GM21381 (cell line): ENCODE measurements at regions not wholly inside any gene's neighbourhood (a gene's known extent, or its start where the extent isn't known, plus 50 kb on each side); places are given as distances from the start of the nearest gene placed in this dataset.
"Not testable (repeated sequence)": the region's sequence is repeated elsewhere in the genome, so short reads cannot be mapped to it uniquely, and the experiment has no call there.

Experiments
- ATAC-seq: cut with Tn5 transposase; IDR thresholded peaks from one replicate; pipeline ENCODE4 v1.9.1; 2021; ENCODE audit warnings: mild to moderate bottlenecking, moderate library complexity; ENCODE audit not compliant: unreplicated experiment

- ATAC-seq = no peak
Observed at GRCh38 chr12:46982629-46983392, 96.6 kb upstream of the PCED1B start.

GRCh38 chr12:46983393-46983793 is 96.0 kb upstream of the PCED1B start:
- peak; percentile 17 for ATAC-seq

DNA sequence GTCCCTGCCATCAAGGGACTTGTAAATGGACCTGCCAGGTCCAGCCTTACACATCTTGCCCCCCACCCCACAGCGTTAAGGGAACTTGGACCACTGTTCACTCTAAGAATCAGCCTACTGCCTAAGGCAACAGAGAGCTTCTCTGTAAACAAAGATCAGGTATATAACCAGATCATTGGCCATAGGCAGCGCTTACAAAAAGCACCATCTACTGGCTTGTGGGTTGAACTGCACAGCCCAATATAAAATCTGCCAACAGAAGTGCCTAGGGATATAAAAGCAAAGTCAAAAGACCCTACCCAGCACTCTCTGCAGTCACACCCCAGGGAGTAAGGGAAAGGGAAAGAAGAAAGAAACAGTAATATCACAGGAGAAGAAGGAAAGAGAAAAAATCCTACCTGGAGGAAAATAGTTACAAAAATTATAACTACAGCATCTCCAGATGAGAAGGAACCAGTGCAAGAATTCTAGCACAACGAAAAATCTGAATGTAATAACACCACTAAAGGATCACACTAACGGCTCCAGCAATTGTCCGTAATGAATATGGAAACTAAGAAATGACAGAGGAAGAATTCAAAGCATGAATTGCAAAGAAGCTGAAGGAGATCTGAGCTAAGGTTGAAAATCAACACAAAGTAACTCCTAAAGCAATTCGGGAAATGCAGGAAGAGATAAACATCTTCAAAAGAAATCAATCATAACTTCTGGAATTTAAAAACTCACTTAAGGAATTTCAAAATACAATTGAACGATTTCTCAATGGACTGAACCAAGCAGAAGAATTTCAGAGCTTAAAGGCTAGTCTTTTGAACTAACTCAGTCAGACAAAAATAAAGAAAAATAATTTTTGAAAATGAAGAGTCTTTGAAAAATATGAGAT is 95.2 kb upstream of the PCED1B start:
- ATAC-seq = peak; percentile 51

- no peak for ATAC-seq
Observed at GRCh38 chr12:46985816-46986215, 93.6 kb upstream of the PCED1B start.

DNA sequence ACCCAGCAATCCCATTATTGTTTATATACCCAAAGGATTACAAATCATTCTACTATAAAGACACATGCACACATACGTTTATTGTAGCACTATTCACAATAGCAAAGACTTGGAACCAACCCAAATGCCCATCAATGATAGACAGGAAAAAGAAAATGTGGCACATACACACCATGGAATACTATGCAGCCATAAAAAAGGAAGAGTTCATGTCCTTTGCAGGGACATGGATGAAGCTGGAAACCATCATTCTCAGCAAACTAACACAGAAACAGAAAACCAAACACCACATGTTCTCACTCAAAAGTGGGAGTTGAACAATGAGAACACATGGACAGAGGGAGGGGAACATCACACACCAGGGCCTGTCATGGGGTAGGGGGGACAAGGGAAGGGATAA is 91.3 kb upstream of the PCED1B start:
- not testable (repeated sequence) for ATAC-seq

GRCh38 chr12:46990211-46990610 is 89.2 kb upstream of the PCED1B start:
- no peak for ATAC-seq

GRCh38 chr12:46992051-46992450 is 87.4 kb upstream of the PCED1B start:
- ATAC-seq = not testable (repeated sequence)

DNA sequence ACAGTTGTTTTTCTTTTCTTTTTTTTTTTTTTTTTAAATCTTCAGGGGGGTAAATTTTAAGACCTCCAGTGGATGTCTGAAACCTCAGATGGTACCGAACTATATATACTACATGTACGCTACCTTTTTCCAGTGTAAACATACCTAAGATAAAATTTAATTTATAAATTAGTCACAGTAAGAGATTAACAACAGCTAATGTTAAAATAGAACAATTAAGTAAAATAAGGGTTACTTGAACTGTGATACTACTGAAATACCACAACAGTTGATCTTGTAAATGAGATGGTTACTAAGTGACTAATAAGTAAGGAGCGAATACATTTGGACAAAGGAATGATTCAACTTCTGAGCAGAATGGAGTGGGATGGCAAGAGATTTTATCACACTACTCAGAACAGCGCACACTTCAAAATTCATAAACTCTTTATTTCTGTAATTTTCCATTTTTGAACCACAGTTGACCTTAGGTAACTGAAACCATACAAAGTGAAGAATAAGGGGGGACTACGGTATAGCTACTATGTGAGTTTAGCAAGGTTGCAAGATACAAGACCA is 80.5 kb upstream of the PCED1B start:
- no peak for ATAC-seq

- ATAC-seq = no peak
Observed at GRCh38 chr12:47004634-47005033, 74.8 kb upstream of the PCED1B start.

- ATAC-seq = no peak
Observed at GRCh38 chr12:47007048-47007447, 72.4 kb upstream of the PCED1B start.

GRCh38 chr12:47012552-47012951 is 66.9 kb upstream of the PCED1B start:
- no peak for ATAC-seq

DNA sequence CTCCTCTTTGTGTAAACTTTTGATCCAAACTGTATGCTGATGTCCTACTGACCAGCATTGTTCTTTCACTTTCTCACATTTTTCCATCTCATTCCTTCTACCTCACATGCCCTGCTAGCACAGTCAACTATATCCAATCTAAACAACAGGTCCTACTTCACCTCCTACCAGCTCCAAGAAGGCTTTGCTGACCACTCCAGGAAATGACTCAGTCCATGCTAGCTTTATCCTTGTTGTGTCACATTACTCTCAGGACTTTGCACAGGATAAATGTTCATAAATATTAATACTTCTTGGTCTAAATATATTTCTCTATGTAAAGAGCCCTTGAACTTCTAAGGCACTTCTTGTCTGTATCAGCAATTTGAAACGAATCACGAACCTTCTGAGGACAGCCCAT is 64.9 kb upstream of the PCED1B start:
- ATAC-seq = no peak

- no peak for ATAC-seq
Observed at GRCh38 chr12:47015381-47015780, 64.0 kb upstream of the PCED1B start.

GRCh38 chr12:47017041-47017713 is 62.2 kb upstream of the PCED1B start:
- no peak for ATAC-seq

DNA sequence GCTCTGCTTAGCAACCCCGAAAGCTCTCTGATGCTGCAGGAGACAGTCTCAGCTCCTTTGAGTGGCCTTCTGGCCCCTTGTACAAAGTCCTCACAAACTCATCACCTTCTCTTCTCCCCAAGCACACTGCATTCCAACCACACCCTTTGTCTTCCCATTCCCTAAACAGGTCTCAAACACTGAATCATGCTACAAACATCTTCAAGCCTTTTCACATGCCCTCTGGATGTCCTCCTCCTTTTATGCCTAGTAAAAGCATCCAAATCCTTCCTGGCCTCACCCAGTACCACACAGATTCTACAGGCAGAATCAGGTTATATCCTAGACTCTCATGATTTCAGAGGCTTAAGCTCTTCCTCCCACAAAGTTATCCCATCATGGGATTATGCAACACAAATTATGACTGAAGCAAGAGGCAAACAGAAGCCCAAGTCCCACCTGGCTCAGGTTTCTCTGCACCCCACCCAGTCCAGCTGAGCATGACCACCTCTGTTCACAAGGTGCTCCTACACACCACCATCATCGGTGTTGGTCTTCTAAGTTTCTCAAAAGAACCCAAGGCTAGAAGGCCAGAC is 61.4 kb upstream of the PCED1B start:
- ATAC-seq = no peak

DNA sequence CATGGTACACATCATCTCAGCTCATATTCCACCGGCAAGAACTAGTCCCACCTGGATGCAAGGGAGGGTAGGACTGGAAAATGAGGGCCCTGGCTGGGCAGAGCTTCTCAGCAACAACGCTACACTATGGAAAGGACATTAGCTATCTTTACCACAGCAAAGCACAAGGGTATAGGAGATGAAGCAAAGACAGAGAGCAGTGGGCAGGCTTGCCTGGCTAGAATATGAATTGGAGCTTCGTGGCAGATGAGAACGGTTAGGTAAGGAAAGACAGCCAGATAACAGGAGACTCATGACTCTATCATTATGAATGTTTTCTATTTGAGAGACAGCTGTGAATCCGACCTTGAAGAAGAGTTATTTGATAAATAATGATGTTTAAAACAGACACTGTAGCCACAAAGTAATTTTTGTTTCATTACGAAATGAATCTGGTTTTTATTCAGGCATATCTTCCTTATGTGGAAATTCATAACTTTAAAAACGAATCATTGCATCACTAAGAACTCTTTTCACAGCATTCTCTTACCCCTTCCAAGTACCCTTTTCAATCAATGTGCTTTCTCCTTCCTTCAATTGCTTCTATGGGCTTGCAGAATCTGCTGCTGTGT is 59.1 kb upstream of the PCED1B start:
- no peak for ATAC-seq

- ATAC-seq = no peak
Observed at GRCh38 chr12:47021298-47021697, 58.1 kb upstream of the PCED1B start.

DNA sequence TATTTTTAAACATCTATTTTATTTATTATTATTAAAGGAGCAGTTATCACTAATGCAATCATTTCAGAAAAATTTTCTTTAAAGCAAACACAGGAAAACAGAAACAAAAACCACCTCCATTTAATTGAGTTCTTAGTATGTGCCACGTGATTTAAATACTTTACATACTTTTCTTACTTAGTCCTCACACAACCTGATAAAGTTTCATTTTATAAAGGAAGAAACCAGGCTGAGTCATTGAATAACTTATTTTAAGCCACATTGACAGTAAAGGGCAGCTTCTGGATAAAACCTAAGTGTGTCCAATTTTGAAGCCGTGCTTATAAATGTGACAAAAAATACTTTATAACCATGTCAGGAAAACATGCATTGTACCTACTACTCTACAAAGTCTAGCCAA is 57.1 kb upstream of the PCED1B start:
- ATAC-seq = no peak

- ATAC-seq = no peak
Observed at GRCh38 chr12:47023311-47023710, 56.1 kb upstream of the PCED1B start.

- ATAC-seq = no peak
Observed at GRCh38 chr12:47023953-47024352, 55.5 kb upstream of the PCED1B start.
